Stimulated activated CD8-positive, alpha-beta memory T cell treated with anti-CD3 and anti-CD28 coated beads, Interleukin-4, amount 100 ng/mL, for 4 hours (primary cell): ENCODE measurements at regions not wholly inside any gene's neighbourhood (a gene's known extent, or its start where the extent isn't known, plus 50 kb on each side); places are given as distances from the start of the nearest gene placed in this dataset.
"Not testable (repeated sequence)": the region's sequence is repeated elsewhere in the genome, so short reads cannot be mapped to it uniquely, and the experiment has no call there.

Source experiments
- DNase-seq, 2 donors: peaks; one replicate each; pipeline ENCODE4 v3.0.0-alpha.2; 2020; ENCODE audit warnings: low read depth in 2 of 2, low spot score in 1 of 2

- no peak for DNase-seq
These were observed 80.8 kb downstream of the C21orf91 start for GRCh38 chr21:17738176-17738953.

- DNase-seq: no peak
These were observed 83.1 kb downstream of the C21orf91 start for GRCh38 chr21:17736072-17736471.

- DNase-seq: no peak
These were observed 85.9 kb downstream of the C21orf91 start for GRCh38 chr21:17733209-17733608.

GRCh38 chr21:17732306-17732705 is 86.8 kb downstream of the C21orf91 start:
- no peak for DNase-seq

DNA sequence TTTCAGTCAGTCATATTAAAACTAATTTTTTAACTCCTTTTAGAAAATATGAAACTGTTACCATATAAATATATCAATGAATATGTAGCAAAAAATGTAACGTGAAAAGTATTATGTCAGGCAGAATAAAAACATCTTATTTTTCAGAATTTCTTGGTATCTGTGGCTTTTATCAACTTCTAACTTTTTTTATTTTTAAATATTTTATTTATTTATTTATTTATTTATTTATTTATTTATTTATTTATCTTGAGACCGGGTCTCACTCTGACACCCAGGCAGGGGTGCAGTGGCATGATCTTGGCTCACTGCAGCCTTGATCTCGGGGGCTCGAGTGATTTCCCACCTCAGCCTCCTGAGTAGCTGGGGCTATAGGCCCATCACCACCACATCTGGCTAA is 87.6 kb downstream of the C21orf91 start:
- DNase-seq: no peak

- DNase-seq: no peak
These were observed 88.4 kb downstream of the C21orf91 start for GRCh38 chr21:17730782-17731181.

DNA sequence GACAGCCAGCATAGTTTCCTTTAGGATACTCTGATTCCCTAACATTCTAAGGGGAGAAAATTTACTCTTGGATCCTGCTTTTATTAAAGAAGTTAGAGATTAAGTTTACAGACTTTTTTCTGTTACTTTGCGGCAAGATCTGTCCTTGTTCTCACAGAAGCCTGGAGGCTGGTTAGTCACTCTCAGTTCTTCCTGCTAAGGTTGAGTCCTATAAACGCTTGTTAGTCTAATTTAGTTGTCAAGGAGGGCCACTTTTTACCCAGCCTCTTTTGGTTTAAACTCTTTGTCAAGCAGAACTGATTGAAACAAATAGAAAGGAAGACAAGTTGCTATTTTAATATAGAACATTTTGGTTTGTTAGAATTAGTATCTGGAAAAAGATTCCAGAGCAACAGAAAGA is 89.7 kb downstream of the C21orf91 start:
- DNase-seq: no peak

- no peak for DNase-seq
These were observed 91.8 kb downstream of the C21orf91 start for GRCh38 chr21:17727361-17727760.

DNA sequence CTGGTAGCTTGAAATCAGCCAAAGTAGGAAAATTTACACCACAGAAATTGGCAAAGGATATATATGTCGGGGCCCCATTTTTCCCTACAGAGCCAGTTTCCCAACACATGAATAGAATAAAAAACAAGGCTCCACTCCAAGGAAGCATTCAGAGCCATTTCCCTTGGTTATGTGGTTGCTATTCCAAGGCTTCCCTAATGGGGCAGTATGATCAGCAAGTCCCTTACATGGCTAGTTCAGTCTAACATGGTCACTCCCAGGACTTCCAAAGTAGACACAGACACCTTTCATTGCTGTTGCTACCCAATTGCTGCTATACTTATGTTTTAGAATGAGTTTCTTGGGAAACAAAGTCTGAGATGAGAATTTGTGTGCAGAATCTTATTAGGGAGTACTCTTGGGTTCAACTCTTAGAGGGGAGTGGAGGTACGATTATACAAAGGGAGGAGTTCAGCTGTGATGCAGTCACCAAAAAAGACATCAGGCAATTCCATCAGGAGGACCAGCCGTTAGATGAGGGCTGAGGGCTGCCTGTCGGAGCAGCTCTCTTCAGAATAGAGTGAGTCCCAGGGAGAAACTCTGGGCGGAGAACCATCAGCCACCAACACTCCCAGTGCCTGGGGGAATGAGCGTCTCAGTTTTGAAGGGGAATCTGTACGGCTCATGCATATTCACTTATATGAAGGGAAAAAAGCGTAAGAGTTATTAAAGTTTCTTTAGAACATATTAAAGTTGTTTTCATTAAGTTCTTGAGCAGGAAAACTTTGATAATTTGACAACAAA is 92.9 kb downstream of the C21orf91 start:
- DNase-seq: no peak

GRCh38 chr21:17725339-17725738 is 93.8 kb downstream of the C21orf91 start:
- DNase-seq: no peak

GRCh38 chr21:17712887-17713286 is 100.2 kb upstream of the BTG3 start:
- DNase-seq: no peak

DNA sequence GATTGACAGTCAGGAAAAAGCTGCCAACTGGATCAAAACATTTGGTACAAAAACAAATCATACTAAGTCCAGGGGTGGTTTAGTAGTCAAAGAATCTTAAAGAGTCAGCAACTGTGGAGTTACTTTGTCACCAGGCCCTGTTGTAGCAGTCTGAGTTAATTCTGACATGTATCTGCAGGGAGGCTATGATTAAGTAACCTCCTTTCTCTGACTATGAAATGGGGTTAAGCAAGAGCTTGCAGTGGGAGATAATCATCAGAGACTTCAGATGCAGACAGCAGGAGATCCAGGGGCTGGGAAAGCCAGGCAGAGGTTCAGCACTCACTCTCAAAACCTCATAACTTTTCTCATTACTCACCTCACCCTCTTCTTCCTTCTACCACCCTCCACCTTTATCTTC is 99.2 kb upstream of the BTG3 start:
- DNase-seq: no peak

GRCh38 chr21:17709266-17709611 is 96.5 kb upstream of the BTG3 start:
- no peak for DNase-seq

- DNase-seq: no peak
These were observed 96.0 kb upstream of the BTG3 start for GRCh38 chr21:17708522-17709265.

DNA sequence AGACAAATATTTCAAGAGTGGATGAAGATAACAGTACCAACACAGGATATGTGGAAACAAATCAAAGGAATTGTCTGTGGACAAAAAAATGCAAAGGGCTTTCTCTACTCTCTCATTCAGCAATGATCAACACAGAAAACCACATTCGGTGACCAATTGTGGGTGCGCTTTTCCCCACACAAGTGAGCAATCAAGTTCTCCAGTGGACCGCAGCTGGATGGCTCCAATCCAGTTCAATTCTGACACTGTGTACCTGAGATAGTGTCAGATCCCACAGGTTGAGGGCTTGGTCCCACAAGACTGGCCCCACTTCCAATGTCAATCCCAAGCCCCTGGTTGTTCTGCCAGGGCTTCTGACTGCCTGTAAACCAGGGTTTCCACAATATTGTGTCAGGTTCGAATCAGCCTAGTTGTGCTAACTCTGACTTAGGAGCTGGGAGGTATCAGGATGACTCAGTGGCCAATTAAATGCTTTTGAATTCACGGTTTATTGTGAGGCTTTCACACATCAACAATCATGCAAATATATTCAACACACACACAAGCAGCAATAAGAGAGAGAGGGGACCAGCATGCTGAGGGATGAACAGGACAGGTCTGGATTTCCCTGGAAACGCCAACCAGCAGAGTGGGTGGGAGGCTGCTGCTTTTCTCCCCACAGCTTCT is 87.0 kb upstream of the BTG3 start:
- no peak for DNase-seq

GRCh38 chr21:17697473-17697872 is 84.8 kb upstream of the BTG3 start:
- no peak for DNase-seq

DNA sequence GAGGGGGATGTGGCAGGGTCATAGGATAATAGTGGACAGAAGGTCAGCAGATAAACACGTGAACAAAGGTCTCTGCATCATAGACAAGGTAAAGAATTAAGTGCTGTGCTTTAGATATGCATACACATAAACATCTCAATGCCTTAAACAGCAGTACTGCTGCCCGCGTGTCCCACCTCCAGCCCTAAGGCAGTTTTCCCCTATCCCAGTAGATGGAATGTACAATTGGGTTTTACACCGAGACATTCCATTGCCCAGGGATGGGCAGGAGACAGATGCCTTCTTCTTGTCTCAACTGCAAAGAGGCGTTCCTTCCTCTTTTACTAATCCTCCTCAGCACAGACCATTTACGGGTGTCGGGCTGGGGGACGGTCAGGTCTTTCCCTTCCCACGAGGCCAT is 81.7 kb upstream of the BTG3 start:
- DNase-seq: not testable (repeated sequence)

GRCh38 chr21:17693801-17694200 is 81.1 kb upstream of the BTG3 start:
- no peak for DNase-seq

- no peak for DNase-seq
These were observed 77.4 kb upstream of the BTG3 start for GRCh38 chr21:17690078-17690494.

GRCh38 chr21:17688912-17689874 is 76.5 kb upstream of the BTG3 start:
- peak in 1 of 2 donors; percentile 24 for DNase-seq
